Nephron progenitor cell (in vitro differentiated cells): ENCODE measurements at regions not wholly inside any gene's neighbourhood (a gene's known extent, or its start where the extent isn't known, plus 50 kb on each side); places are given as distances from the start of the nearest gene placed in this dataset.

Experiments used
- DNase-seq: peaks from one replicate; pipeline ENCODE4 v3.0.0; 2021
- H3K27ac Mint-ChIP-seq: 2 replicates; pipeline ENCODE4 v1.8.0; 2021; ENCODE audit warnings: mild to moderate bottlenecking, moderate library complexity, mixed read lengths
- H3K27me3 Mint-ChIP-seq: 2 replicates; pipeline ENCODE4 v1.8.0; 2021; ENCODE audit warnings: mild to moderate bottlenecking, low read depth, mixed read lengths; ENCODE audit not compliant: poor library complexity
- H3K36me3 Mint-ChIP-seq: 2 replicates; pipeline ENCODE4 v1.8.0; 2021; ENCODE audit warnings: low read depth, mixed read lengths
- H3K4me1 Mint-ChIP-seq: 2 replicates; pipeline ENCODE4 v1.8.0; 2021; ENCODE audit warnings: mixed read lengths
- H3K4me3 Mint-ChIP-seq: 2 replicates; pipeline ENCODE4 v1.8.0; 2021; ENCODE audit warnings: mild to moderate bottlenecking, moderate library complexity, mixed read lengths
- H3K9me3 Mint-ChIP-seq: 2 replicates; pipeline ENCODE4 v1.8.0; 2021; ENCODE audit warnings: mild to moderate bottlenecking, moderate library complexity, mixed read lengths
- TF ChIP-seq, protein P1 (sequence below): fragments of 200-600 bp; sonication (generic); IDR thresholded peaks from 2 replicates; pipeline ENCODE4 v1.5.0; 2021; ENCODE audit warnings: antibody characterized with exemption

GRCh38 chr18:51461956-51462355, 264.5 kb upstream of the MEX3C start:
- TF ChIP-seq, protein P1, sequence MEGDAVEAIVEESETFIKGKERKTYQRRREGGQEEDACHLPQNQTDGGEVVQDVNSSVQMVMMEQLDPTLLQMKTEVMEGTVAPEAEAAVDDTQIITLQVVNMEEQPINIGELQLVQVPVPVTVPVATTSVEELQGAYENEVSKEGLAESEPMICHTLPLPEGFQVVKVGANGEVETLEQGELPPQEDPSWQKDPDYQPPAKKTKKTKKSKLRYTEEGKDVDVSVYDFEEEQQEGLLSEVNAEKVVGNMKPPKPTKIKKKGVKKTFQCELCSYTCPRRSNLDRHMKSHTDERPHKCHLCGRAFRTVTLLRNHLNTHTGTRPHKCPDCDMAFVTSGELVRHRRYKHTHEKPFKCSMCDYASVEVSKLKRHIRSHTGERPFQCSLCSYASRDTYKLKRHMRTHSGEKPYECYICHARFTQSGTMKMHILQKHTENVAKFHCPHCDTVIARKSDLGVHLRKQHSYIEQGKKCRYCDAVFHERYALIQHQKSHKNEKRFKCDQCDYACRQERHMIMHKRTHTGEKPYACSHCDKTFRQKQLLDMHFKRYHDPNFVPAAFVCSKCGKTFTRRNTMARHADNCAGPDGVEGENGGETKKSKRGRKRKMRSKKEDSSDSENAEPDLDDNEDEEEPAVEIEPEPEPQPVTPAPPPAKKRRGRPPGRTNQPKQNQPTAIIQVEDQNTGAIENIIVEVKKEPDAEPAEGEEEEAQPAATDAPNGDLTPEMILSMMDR, result no peak
- no peak for DNase-seq
- peaks cover 21% of the 10 kb centered on the region for H3K4me1 Mint-ChIP-seq
- no peak overlapping the region for H3K4me3 Mint-ChIP-seq
- no peaks in the 10 kb centered on the region for H3K36me3 Mint-ChIP-seq
- no peaks in the 10 kb centered on the region for H3K27me3 Mint-ChIP-seq
- peaks cover 5% of the 10 kb centered on the region for H3K9me3 Mint-ChIP-seq
- no peak overlapping the region for H3K27ac Mint-ChIP-seq

- Mint-ChIP-seq H3K27ac (no peak overlapping the region), H3K4me1 (peaks cover 19% of the 10 kb centered on the region), H3K36me3 (no peaks in the 10 kb centered on the region), H3K9me3 (peaks cover 5% of the 10 kb centered on the region), H3K4me3 (no peak overlapping the region), H3K27me3 (no peaks in the 10 kb centered on the region)
- no peak for DNase-seq
- TF ChIP-seq, protein P1, result no peak
Measured at GRCh38 chr18:51463483-51464136, 266.1 kb upstream of the MEX3C start.

DNA sequence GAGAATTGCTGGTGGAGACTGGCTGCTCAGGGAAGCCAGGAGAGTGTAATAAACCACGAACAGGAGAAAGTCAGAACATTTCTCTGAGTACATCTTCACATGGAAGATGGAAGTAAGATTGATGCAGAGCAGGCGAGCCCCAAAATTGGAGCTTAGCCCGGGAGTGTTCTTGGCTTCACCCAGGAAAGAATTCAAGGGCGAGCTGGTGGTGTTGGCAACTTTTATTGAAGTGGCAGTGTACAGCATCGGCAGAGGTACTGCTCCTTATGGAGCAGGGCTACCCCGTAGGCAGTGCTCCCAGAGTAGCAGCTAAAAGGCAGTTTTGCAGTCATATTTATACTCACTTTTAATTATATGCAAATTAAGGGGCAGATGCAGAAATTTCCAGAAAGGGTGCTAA, 281.4 kb upstream of the MEX3C start:
- H3K4me3 Mint-ChIP-seq, result no peak overlapping the region
- H3K9me3 Mint-ChIP-seq, result peaks cover 8% of the 10 kb centered on the region
- no peak for DNase-seq
- no peaks in the 10 kb centered on the region for H3K4me1 Mint-ChIP-seq
- H3K27me3 Mint-ChIP-seq, result peaks cover 12% of the 10 kb centered on the region
- TF ChIP-seq, protein P1, result no peak
- H3K36me3 Mint-ChIP-seq, result no peaks in the 10 kb centered on the region
- H3K27ac Mint-ChIP-seq, result no peak overlapping the region

DNA sequence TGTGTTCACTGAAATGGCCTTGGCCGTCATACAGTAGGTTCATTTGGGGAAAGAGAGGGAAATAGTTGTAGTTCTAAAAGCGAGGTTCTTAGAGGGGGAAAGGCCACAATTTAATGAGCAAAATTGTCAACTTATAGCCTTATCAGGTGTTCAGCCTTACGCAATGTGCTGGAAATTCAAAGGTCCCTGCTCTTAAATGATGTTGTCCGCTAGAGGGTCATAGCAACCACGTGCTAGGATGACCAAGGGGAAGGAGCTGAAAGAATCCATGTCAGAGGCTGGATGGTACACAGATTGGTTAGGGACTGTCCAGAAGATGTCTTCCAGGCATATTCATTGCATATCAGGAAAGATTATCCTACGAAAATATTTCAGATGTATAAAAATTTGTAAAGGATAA, 282.3 kb upstream of the MEX3C start:
- Mint-ChIP-seq H3K4me3 (no peak overlapping the region), H3K27me3 (peaks cover 12% of the 10 kb centered on the region), H3K4me1 (no peaks in the 10 kb centered on the region), H3K9me3 (peaks cover 8% of the 10 kb centered on the region), H3K27ac (no peak overlapping the region), H3K36me3 (no peaks in the 10 kb centered on the region)
- no peak for DNase-seq
- TF ChIP-seq, protein P1, result no peak

GRCh38 chr18:51480407-51481261, 283.2 kb upstream of the MEX3C start:
- Mint-ChIP-seq H3K27ac (no peak overlapping the region), H3K27me3 (peaks cover 12% of the 10 kb centered on the region), H3K9me3 (peaks cover 8% of the 10 kb centered on the region), H3K4me1 (no peaks in the 10 kb centered on the region), H3K36me3 (no peaks in the 10 kb centered on the region), H3K4me3 (no peak overlapping the region)
- TF ChIP-seq, protein P1, result no peak
- DNase-seq, result no peak
